Activated T-cell treated with anti-CD3 and anti-CD28 coated beads, Interleukin-2, amount 50 U/mL, for 72 hours (primary cell): ENCODE measurements at regions not wholly inside any gene's neighbourhood (a gene's known extent, or its start where the extent isn't known, plus 50 kb on each side); places are given as distances from the start of the nearest gene placed in this dataset.
"Not testable (repeated sequence)": the region's sequence is repeated elsewhere in the genome, so short reads cannot be mapped to it uniquely, and the experiment has no call there.

Experiments used
- ATAC-seq, 2 donors: fragments of 150-1000 bp; cut with Tn5 transposase; replicated peaks in 1 of 2; 2 replicates each; pipeline ENCODE4 v1.10.0; 2021; ENCODE audit warnings: moderate library complexity in 2 of 2, mild to moderate bottlenecking in 1 of 2
- DNase-seq, 2 donors: peaks; one replicate each; pipeline ENCODE4 v3.0.0; 2021 to 2022; ENCODE audit warnings: mixed read lengths in 1 of 2
- H3K27ac Mint-ChIP-seq: one replicate; pipeline ENCODE4 v1.8.0; 2022; ENCODE audit warnings: mild to moderate bottlenecking, moderate library complexity, mixed read lengths
- H3K27me3 Mint-ChIP-seq: one replicate; pipeline ENCODE4 v1.8.0; 2022; ENCODE audit warnings: low read depth, mixed read lengths
- H3K36me3 Mint-ChIP-seq, 2 donors: one replicate each; pipeline ENCODE4 v1.8.0; 2022; ENCODE audit warnings: mixed read lengths in 2 of 2, mild to moderate bottlenecking in 1 of 2; ENCODE audit not compliant: insufficient read depth in 2 of 2
- H3K4me1 Mint-ChIP-seq: one replicate; pipeline ENCODE4 v1.8.0; 2022; ENCODE audit warnings: low read depth, mixed read lengths
- H3K4me3 Mint-ChIP-seq, 2 donors: one replicate each; pipeline ENCODE4 v1.8.0; 2022; ENCODE audit warnings: mild to moderate bottlenecking in 2 of 2, mixed read lengths in 2 of 2, moderate library complexity in 2 of 2
- H3K9me3 Mint-ChIP-seq, 2 donors: one replicate each; pipeline ENCODE4 v1.8.0; 2022; ENCODE audit warnings: mixed read lengths in 2 of 2

DNA sequence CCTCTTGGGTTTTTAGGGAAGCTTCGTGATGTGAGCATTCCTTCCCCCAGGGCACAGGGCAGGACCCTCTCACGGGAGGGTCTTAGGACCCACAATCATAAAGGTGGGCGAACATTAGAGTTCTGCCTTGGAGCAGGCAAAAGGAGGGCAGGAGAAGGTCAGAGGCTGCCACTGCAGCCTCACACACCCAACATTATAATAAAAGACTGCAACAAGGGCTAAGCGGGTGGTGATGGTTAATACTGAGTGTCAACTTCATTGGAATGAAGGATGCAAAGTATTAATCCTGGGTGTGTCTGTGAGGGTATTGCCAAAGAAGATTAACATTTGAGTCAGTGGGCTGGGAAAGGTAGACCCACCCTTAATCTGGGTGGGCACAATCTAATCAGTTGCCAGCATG, 206.6 kb upstream of the C2CD4B start:
- not testable (repeated sequence) for DNase-seq, H3K27ac Mint-ChIP-seq, ATAC-seq, H3K4me3 Mint-ChIP-seq, H3K9me3 Mint-ChIP-seq, H3K4me1 Mint-ChIP-seq, H3K36me3 Mint-ChIP-seq
- peaks cover 16% of the 10 kb centered on the region for H3K27me3 Mint-ChIP-seq

DNA sequence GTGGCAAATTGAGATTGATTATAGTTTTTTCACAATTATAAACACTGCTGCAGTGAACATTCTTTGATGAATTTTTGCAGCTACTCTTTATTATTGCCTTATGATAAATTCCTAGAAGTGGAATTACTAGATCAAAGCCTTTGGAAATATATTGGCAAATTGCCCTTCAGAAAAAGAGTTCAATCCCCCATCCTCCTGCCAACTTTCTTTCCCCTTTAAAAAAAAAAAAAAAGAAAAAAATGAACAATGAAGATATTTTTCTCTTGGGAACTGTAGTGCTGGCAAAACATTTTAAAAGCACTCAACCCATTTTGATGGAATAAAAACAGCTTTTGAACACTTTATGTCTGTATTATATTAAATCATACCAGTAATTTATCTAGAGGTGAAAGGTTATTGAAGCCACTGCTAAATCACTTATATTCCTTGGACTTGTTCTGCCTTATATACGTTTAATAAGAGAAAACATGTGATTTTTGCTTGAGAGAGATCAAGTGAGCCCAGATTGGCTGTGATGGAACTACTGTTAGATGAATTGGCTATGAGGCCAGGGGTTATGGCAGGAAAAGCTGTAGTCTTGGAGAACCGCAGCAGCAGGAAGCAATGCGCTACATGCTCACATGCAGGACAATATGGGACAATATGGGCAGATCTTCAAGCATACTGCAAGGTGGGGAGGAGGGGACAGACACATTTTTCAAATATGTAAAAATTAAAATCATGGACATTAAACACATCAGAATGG, 212.8 kb upstream of the C2CD4B start:
- Mint-ChIP-seq H3K9me3 (no peaks in the 10 kb centered on the region), H3K4me3 (no peak overlapping the region), H3K4me1 (no peaks in the 10 kb centered on the region)

DNA sequence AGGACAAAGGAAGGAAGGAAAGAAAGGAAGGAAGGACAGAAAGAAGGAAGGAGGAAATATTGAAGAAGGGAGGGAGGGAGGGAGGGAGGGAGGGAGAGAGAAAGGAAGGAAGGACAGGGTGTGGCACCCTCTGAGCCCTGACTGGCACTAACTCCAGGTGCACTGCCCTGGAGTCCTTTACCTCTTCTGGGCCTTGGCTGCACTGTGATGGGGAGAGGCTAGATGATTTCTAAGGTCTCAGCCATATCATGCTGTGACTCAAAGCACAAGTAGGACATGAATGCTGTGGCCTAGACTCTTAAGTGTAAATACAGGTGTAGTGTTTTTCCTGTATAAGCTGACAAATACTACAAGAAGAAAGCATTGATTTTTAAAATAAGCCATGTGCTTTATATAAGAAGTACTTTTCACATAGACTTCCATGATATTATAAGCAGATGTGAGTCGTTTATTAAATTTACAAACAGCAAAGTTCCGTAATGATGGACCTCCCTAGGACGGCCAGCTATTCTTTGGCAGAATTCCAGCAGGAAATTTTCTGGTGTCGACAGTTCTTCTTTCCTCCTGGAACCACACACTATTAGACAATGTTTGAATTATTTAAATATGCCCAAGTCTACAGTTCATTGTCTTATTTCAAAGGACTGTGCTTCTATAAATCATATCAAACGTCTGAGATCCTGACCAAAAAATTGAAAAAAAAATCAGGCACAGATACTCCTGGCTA, 213.8 kb upstream of the C2CD4B start:
- no peak for DNase-seq
- no peak overlapping the region for H3K27ac Mint-ChIP-seq
- no peaks in the 10 kb centered on the region for H3K36me3 Mint-ChIP-seq
- H3K27me3 Mint-ChIP-seq, result peaks cover 16% of the 10 kb centered on the region
- ATAC-seq, result no peak
- no peak overlapping the region for H3K4me3 Mint-ChIP-seq
- no peaks in the 10 kb centered on the region for H3K4me1 Mint-ChIP-seq
- H3K9me3 Mint-ChIP-seq, result no peaks in the 10 kb centered on the region

More for the DNA sequence above, 212.8 kb upstream of the C2CD4B start:
- Mint-ChIP-seq H3K27ac (no peak overlapping the region), H3K36me3 (no peaks in the 10 kb centered on the region), H3K27me3 (peaks cover 16% of the 10 kb centered on the region)
- ATAC-seq (no peak), DNase-seq (no peak)

DNA sequence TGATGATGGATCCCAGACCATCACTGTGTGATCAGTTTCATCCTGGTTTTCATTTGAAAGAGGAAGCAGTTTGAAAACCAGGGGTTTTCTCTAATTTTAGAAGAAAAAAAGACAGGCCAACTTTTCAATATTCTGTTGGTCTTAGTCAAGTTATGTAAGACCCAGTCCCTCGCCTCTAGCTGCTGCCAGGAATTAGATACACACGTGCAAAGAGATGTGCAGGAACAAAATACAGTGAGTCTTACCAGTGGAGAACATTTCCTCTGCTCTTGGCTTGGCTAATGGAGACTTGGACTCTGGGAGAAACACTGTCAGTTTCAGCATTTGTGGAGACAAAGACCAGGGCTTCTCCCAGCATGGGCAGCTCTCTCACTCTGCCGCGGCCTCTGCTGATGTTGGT, 214.9 kb upstream of the C2CD4B start:
- Mint-ChIP-seq H3K4me3 (no peak overlapping the region), H3K9me3 (no peaks in the 10 kb centered on the region), H3K27ac (no peak overlapping the region), H3K27me3 (peaks cover 25% of the 10 kb centered on the region), H3K4me1 (no peaks in the 10 kb centered on the region), H3K36me3 (no peaks in the 10 kb centered on the region)
- no peak for DNase-seq
- ATAC-seq, result no peak

DNA sequence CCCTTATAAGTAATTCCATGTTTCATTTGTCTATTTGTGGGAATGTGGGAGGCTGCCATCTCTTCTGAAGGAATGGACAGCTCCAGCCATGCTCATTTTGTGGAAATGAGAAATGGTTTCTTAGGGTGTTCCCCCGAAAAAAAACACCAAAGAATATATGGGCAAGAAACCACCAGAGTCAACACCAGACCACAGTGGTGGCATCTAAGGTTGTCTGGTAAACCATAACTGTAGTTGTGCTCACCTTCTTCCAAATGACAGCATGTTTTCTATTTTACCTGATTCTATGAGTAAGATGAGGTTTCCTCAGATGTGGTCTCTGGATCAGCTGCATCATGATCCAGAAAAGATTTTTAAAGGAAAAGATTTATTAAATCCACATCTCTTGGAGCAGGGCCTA, 217.0 kb upstream of the C2CD4B start:
- no peak overlapping the region for H3K4me3 Mint-ChIP-seq

DNA sequence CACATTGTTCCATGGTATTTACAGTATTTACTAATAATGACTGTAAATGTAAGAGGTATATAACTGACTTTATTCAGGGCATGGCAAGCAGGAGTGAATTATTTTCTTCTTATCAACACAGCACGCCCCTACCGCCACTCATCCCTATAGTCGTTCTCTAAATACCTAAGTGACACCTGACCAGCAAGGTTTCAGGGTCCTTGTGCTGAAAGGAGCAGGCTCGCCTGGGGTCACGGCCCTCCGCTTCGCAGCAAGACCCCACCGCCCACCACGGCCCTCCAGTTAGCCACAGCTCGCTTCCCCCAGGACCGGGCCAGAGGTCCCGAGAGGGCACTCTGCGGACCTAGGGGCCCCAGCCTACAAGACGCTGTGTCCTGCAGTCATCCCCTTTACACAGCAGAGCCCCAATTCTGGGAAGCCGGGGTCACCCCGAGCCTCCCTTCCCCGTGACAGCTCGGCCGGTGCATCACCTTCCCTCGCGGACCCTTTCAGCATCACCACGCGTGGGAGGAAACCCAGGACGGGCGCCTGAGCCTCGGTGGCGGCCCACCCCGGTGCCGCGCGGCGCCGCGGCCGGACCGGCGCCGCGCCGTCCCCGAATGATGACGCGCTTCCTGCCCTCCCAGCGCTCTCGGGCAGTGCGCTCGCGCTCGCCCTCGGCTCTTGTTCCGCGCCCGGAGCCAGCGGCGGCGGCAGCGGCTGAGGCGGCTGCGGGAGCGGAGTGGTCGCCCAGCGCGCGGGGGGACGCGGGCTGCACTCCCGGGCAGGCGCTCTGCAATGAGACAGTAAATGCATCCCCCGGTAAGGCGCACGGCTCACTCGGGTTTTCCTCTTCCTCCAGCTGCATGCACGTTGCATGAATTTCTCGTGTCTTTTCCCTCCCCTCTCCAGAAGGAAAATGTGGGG, 225.1 kb upstream of the C2CD4B start, which contains the start of gene TLN2:
Gene TLN2 (plus strand): TSS at position 666 of the 906 bp plus-strand sequence.
- peaks cover 39% of the 10 kb centered on the region for H3K27me3 Mint-ChIP-seq

More for the DNA sequence above, 217.0 kb upstream of the C2CD4B start:
- Mint-ChIP-seq H3K27me3 (peaks cover 30% of the 10 kb centered on the region), H3K9me3 (no peaks in the 10 kb centered on the region), H3K36me3 (no peaks in the 10 kb centered on the region), H3K4me1 (no peaks in the 10 kb centered on the region), H3K27ac (no peak overlapping the region)
- ATAC-seq (peak; percentile 30 to 64), DNase-seq (peak; percentile 6 to 22)

DNA sequence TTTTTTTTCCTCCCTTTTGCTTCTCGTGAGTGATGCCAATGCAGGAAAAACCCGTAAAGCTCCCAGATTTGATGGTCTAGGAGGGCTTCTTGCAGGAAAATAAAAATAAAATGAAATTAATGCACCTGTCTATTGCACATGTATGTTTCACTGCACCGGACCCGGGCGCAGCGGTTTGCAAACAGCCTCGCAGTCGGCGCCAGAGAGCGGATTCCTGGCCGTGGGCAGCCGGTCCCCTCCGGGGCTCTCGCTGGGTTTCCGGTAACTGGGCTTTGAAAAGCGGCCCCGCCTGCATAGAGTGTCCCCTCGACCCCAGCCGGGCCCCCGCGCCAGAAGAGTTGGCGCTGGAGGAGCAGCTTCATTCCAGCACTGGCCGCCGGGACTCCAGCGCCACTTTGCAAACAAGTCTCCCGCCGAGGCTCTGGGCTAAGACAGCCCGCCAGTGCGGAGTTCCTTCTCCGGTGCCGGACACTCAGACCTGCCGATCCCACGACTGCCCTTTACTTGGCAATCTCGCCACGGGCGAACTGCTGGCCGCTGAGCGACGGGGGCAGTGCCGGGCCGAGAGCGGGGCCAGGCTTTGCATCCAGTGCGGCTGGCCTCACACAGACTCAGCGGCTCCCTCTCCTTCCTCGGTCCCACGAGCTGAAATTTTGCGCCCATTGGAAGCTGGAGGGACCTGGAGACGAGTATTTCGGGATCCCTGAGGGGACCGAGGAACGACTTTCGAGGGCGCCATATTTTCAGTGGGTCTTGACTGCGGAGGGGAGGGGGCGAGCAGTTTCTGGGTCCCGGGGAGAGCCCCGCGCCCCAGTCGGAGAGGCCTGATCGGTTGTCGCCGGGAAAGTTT, 225.9 kb upstream of the C2CD4B start:
- Mint-ChIP-seq H3K36me3 (peaks cover 0 to 1% of the 10 kb centered on the region in 2 donors), H3K4me1 (peaks cover 20% of the 10 kb centered on the region), H3K27ac (peak overlapping the region; percentile 87), H3K27me3 (peaks cover 36% of the 10 kb centered on the region), H3K9me3 (no peaks in the 10 kb centered on the region), H3K4me3 (peak overlapping the region; percentile 96)
- ATAC-seq, result peak; percentile 38 to 48
- peak; percentile 43 to 45 for DNase-seq

More for the DNA sequence above, 225.1 kb upstream of the C2CD4B start, which contains the start of gene TLN2:
- peaks cover 20% of the 10 kb centered on the region for H3K4me1 Mint-ChIP-seq
- no peaks in the 10 kb centered on the region for H3K9me3 Mint-ChIP-seq
- H3K36me3 Mint-ChIP-seq, result peaks cover 0 to 1% of the 10 kb centered on the region in 2 donors
- H3K27ac Mint-ChIP-seq, result peak within 1 kb of the TSS; percentile 87
- ATAC-seq, result peak; percentile 88 to 89
- H3K4me3 Mint-ChIP-seq, result peak within 1 kb of the TSS; percentile 96
- DNase-seq, result peak; percentile 69 to 80

DNA sequence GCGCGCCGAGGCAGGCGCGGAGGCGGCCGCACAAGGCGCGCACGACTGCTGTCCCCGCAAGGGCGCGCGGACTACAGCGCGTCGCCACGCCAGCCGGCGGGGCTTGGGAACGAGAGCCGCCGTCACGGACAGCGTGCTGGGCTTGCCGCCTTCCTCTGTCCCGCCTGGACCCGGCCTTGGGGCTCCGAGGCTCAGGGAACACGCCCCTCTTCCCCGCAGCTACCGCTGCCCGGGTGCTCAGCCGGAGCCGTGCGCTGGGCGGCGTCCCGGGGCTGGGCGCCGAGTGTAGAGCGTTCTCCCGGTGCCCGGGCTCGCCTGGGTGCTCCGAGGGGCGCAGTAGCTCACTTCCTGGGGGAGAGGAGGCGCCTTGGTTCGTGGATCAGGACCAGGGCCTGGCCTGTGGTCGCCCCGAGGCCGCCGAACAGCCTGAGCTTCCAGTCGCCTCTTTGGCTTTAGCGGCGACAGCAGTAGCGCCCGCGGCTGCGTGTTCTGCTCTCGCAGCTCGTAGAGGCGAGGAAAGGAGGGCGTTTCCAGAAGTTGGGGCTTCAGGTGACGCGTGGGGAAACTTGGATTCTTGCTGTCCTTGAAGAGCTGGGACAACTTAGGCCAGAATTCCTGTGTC, 226.7 kb upstream of the C2CD4B start:
- DNase-seq (peak; percentile 40 to 45), ATAC-seq (peak; percentile 56 to 59)
- Mint-ChIP-seq H3K27ac (no peak overlapping the region), H3K4me3 (peak overlapping the region; percentile 96), H3K36me3 (peaks cover 0 to 1% of the 10 kb centered on the region in 2 donors), H3K4me1 (peaks cover 20% of the 10 kb centered on the region), H3K9me3 (no peaks in the 10 kb centered on the region), H3K27me3 (peaks cover 36% of the 10 kb centered on the region)

DNA sequence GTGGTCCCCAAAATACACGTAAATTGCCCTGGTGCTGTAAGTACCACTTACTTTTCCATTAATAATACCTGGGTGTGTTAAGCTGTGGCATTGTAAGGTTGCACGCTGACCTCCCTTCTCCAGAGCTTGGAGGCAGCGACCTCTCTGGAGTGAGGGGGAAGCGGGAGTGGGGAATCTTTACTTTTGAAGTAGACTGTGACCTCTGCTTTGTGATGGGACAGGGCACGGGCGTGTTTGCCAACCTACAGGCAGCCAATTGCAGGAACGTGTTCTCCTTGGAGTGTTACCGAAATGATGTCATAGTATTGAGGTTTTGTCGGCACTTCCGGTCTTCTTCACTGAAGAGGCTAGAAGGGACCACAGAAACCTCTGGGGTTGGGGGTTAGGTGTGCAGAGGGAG, 227.3 kb upstream of the C2CD4B start:
- peaks cover 0 to 1% of the 10 kb centered on the region in 2 donors for H3K36me3 Mint-ChIP-seq
- peaks cover 34% of the 10 kb centered on the region for H3K27me3 Mint-ChIP-seq
- H3K27ac Mint-ChIP-seq, result no peak overlapping the region
- H3K9me3 Mint-ChIP-seq, result no peaks in the 10 kb centered on the region
- H3K4me3 Mint-ChIP-seq, result peak overlapping the region; percentile 96
- ATAC-seq (no peak), DNase-seq (peak; percentile 9 to 16)
- peaks cover 20% of the 10 kb centered on the region for H3K4me1 Mint-ChIP-seq

DNA sequence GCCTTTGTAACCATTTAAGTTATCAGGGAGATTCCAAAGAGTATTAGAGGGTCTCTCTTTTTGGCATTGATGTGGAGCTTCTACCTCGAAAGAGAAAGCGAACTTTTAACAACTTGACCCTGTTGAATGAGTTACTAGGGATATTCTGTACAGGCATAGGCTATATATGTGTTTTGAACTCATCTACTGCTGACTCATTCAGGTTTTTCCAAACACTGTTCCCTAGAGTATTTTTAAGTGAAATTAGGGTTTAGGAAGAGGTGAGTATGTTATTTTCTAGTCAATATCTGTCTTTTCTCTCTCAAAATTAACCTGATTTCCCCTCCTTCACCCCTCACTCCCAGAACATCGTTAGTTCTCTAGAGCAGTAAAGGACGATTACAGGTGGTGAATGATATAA, 228.1 kb upstream of the C2CD4B start:
- Mint-ChIP-seq H3K36me3 (peaks cover under 1 to 3% of the 10 kb centered on the region in 2 donors), H3K4me3 (no peak overlapping the region), H3K4me1 (peaks cover 20% of the 10 kb centered on the region), H3K9me3 (peaks cover 0 to 2% of the 10 kb centered on the region in 2 donors), H3K27me3 (peaks cover 30% of the 10 kb centered on the region), H3K27ac (no peak overlapping the region)
- ATAC-seq (no peak), DNase-seq (no peak)

DNA sequence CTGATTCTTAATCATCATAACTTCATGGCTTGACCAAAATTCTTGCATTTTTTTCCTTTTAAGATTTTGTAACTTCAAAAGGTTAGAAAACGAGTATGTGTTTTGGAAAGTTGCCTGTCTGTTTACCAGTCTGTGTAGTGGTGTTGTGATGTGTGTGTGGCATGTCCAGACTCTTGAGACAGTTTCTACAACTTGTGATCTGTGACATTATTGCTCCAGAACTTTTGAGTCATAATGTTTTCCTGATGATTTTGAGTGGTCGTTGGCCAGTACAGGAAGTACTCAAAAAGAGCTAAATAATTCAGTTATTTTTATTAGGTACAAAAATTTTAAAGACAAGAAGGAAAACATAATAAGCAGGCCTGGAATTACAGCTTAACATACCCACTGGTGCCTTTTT, 229.0 kb upstream of the C2CD4B start:
- Mint-ChIP-seq H3K36me3 (peaks cover 4 to 8% of the 10 kb centered on the region in 2 donors), H3K27me3 (peaks cover 30% of the 10 kb centered on the region), H3K27ac (no peak overlapping the region), H3K9me3 (peaks cover 0 to 6% of the 10 kb centered on the region in 2 donors), H3K4me3 (no peak overlapping the region), H3K4me1 (peaks cover 19% of the 10 kb centered on the region)
- DNase-seq (no peak), ATAC-seq (no peak)

DNA sequence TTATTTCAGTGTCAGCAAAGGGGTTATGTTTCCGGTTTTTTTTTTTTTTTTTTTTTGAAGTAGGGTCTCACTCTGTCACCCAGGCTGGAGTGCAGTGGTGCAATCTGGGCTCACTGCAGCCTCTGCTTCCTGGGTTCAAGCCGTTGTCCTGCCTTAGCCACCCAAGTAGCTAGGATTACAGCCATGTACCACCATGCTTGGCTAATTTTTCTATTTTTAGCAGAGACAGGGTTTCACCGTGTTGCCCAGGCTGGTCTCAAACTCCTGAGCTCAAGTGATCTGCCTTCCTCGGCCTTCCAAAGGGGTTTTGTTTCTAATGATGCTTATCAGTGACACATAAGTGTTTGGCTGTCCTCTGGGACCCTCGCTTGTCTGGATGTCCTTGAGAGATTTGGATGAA, 235.7 kb upstream of the C2CD4B start:
- ATAC-seq, result no peak
- H3K4me3 Mint-ChIP-seq, result no peak overlapping the region
- no peak overlapping the region for H3K27ac Mint-ChIP-seq
- H3K36me3 Mint-ChIP-seq, result peaks cover 10 to 12% of the 10 kb centered on the region in 2 donors
- DNase-seq, result no peak
- H3K4me1 Mint-ChIP-seq, result no peaks in the 10 kb centered on the region
- H3K9me3 Mint-ChIP-seq, result peaks cover 2 to 9% of the 10 kb centered on the region in 2 donors
- peaks cover 18% of the 10 kb centered on the region for H3K27me3 Mint-ChIP-seq
